Stimulated activated naive CD4-positive, alpha-beta T cell treated with Interleukin-2 at 50 U/mL for 16 hours (primary cell): ENCODE measurements at regions not wholly inside any gene's neighbourhood (a gene's known extent, or its start where the extent isn't known, plus 50 kb on each side); places are given as distances from the start of the nearest gene placed in this dataset.

Experiments
- DNase-seq: peaks from one replicate; lab custom pipeline; 2025; lab: John Stamatoyannopoulos, UW

- DNase-seq = no peak
Observed at GRCh38 chr11:111444040-111444439, 65.0 kb upstream of the POU2AF1 start.

GRCh38 chr11:111443640-111444039, 64.6 kb upstream of the POU2AF1 start:
- DNase-seq = no peak

GRCh38 chr11:111443032-111443431, 64.0 kb upstream of the POU2AF1 start:
- no peak for DNase-seq

- no peak for DNase-seq
Observed at GRCh38 chr11:111441443-111441842, 62.4 kb upstream of the POU2AF1 start.

- DNase-seq = no peak
Observed at GRCh38 chr11:111440416-111441205, 61.5 kb upstream of the POU2AF1 start.

GRCh38 chr11:111439901-111440300, 60.8 kb upstream of the POU2AF1 start:
- no peak for DNase-seq

GRCh38 chr11:111438846-111439520, 59.9 kb upstream of the POU2AF1 start:
- DNase-seq = no peak

GRCh38 chr11:111438168-111438567, 59.1 kb upstream of the POU2AF1 start:
- no peak for DNase-seq

- no peak for DNase-seq
Observed at GRCh38 chr11:111435046-111435698, 56.1 kb upstream of the POU2AF1 start.

GRCh38 chr11:111429066-111429506, 50.0 kb upstream of the POU2AF1 start:
- DNase-seq = peak; percentile 45
